Daoy (cell line): ENCODE measurements at regions not wholly inside any gene's neighbourhood (a gene's known extent, or its start where the extent isn't known, plus 50 kb on each side); places are given as distances from the start of the nearest gene placed in this dataset.
"Not testable (repeated sequence)": the region's sequence is repeated elsewhere in the genome, so short reads cannot be mapped to it uniquely, and the experiment has no call there.

Experiments
- DNase-seq: peaks from one replicate; pipeline ENCODE4 v3.0.0-alpha.2; 2015; ENCODE audit warnings: low read depth

GRCh38 chr7:9204571-9204970 is 771.2 kb downstream of the NXPH1 start:
- no peak for DNase-seq

- DNase-seq = no peak
Measured at GRCh38 chr7:9210114-9210513, 776.7 kb downstream of the NXPH1 start.

GRCh38 chr7:9217204-9217603 is 783.8 kb downstream of the NXPH1 start:
- DNase-seq = no peak

GRCh38 chr7:9226500-9226899 is 793.1 kb downstream of the NXPH1 start:
- DNase-seq = no peak

GRCh38 chr7:9231630-9232121 is 798.3 kb downstream of the NXPH1 start:
- no peak for DNase-seq

- DNase-seq = no peak
Measured at GRCh38 chr7:9240001-9240400, 806.6 kb downstream of the NXPH1 start.

- no peak for DNase-seq
Measured at GRCh38 chr7:9241826-9242225, 808.4 kb downstream of the NXPH1 start.

- no peak for DNase-seq
Measured at GRCh38 chr7:9242636-9243035, 809.2 kb downstream of the NXPH1 start.

- DNase-seq = no peak
Measured at GRCh38 chr7:9250876-9251275, 817.5 kb downstream of the NXPH1 start.

GRCh38 chr7:9264395-9264794 is 831.0 kb downstream of the NXPH1 start:
- DNase-seq = no peak

GRCh38 chr7:9280088-9280487 is 846.7 kb downstream of the NXPH1 start:
- DNase-seq = no peak

- DNase-seq = no peak
Measured at GRCh38 chr7:9283246-9283645, 849.8 kb downstream of the NXPH1 start.

- no peak for DNase-seq
Measured at GRCh38 chr7:9302436-9302835, 869.0 kb downstream of the NXPH1 start.

GRCh38 chr7:9307131-9307530 is 873.7 kb downstream of the NXPH1 start:
- DNase-seq = no peak

- no peak for DNase-seq
Measured at GRCh38 chr7:9324513-9324912, 891.1 kb downstream of the NXPH1 start.

GRCh38 chr7:9328296-9328695 is 894.9 kb downstream of the NXPH1 start:
- no peak for DNase-seq

- DNase-seq = no peak
Measured at GRCh38 chr7:9349625-9350024, 916.2 kb downstream of the NXPH1 start.

GRCh38 chr7:9391221-9391620 is 957.8 kb downstream of the NXPH1 start:
- no peak for DNase-seq

GRCh38 chr7:9391984-9392383 is 958.6 kb downstream of the NXPH1 start:
- no peak for DNase-seq

- not testable (repeated sequence) for DNase-seq
Measured at GRCh38 chr7:9404386-9404785, 971.0 kb downstream of the NXPH1 start.

GRCh38 chr7:9407816-9408215 is 974.4 kb downstream of the NXPH1 start:
- DNase-seq = no peak

GRCh38 chr7:9453521-9453920 is 1020.1 kb downstream of the NXPH1 start:
- no peak for DNase-seq

- DNase-seq = peak; percentile 1
Measured at GRCh38 chr7:9488555-9488954, 1055.1 kb downstream of the NXPH1 start.

- no peak for DNase-seq
Measured at GRCh38 chr7:9498303-9498702, 1064.9 kb downstream of the NXPH1 start.

- no peak for DNase-seq
Measured at GRCh38 chr7:9502269-9502668, 1068.9 kb downstream of the NXPH1 start.
